ENCODE measurements at regions not wholly inside any gene's neighbourhood (a gene's known extent, or its start where the extent isn't known, plus 50 kb on each side); places are given as distances from the start of the nearest gene placed in this dataset.
"Not testable (repeated sequence)": the region's sequence is repeated elsewhere in the genome, so short reads cannot be mapped to it uniquely, and the experiment has no call there.

DNA sequence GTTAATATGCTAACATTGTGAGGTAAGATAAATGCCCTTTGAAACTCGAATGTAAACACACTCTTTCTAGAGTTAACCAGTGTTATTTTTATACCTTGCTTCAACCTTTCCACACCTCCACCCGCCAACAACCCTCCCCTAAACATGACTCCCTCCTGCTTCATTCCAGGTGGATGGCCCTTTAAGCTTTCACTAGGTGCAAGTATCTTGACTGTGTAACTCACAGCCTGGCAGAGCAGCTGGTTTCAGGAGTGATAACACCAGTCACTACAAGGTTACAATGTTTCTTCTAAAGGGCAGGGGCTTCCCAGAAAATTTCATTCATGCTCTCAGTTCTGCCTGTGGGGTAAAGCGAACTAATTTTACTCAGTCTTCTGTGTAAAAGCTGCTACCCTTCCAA is 318.1 kb upstream of the FRG1 start:
- TF ChIP-seq, protein P1, sequence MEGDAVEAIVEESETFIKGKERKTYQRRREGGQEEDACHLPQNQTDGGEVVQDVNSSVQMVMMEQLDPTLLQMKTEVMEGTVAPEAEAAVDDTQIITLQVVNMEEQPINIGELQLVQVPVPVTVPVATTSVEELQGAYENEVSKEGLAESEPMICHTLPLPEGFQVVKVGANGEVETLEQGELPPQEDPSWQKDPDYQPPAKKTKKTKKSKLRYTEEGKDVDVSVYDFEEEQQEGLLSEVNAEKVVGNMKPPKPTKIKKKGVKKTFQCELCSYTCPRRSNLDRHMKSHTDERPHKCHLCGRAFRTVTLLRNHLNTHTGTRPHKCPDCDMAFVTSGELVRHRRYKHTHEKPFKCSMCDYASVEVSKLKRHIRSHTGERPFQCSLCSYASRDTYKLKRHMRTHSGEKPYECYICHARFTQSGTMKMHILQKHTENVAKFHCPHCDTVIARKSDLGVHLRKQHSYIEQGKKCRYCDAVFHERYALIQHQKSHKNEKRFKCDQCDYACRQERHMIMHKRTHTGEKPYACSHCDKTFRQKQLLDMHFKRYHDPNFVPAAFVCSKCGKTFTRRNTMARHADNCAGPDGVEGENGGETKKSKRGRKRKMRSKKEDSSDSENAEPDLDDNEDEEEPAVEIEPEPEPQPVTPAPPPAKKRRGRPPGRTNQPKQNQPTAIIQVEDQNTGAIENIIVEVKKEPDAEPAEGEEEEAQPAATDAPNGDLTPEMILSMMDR (IDR thresholded peaks at IDR 0.05), result not testable (repeated sequence)
- not testable (repeated sequence) for TF ChIP-seq POLR2A (IDR thresholded peaks at IDR 0.05)
